B cell (primary cell): ENCODE measurements at regions not wholly inside any gene's neighbourhood (a gene's known extent, or its start where the extent isn't known, plus 50 kb on each side); places are given as distances from the start of the nearest gene placed in this dataset.

Experiments
- ATAC-seq: fragments of 200-7000 bp; cut with Tn5 transposase; one replicate; pipeline ENCODE4 v1.10.0; 2021; ENCODE audit warnings: low read depth, mild to moderate bottlenecking, moderate number of reproducible peaks, moderate library complexity
- CTCF ChIA-PET: fragments of 350-600 bp; sonication (Branson Sonifier 250); formaldehyde crosslinking; loops from one replicate; lab custom pipeline; 2021; ENCODE audit warnings: antibody characterized with exemption, inconsistent platforms; lab: Charles Lee
- POLR2A ChIA-PET: fragments of 350-600 bp; sonication (Branson Sonifier 250); formaldehyde crosslinking; loops from one replicate; lab custom pipeline; 2021; ENCODE audit warnings: antibody characterized with exemption; lab: Charles Lee
- DNase-seq: peaks from one replicate; pipeline ENCODE4 v3.0.0; 2013
- H2AFZ ChIP-seq: 2 replicates; pipeline ENCODE4 v1.6.1; 2012; ENCODE audit warnings: mild to moderate bottlenecking, low read depth, low read length; ENCODE audit not compliant: insufficient read depth, poor library complexity, severe bottlenecking
- H3K27ac ChIP-seq, 2 donors: 1 replicate in 1 of 2; 2 replicates in 1 of 2; pipeline ENCODE4 v1.5.1; 2012 to 2013; ENCODE audit warnings: low read length in 2 of 2, mild to moderate bottlenecking in 2 of 2, moderate library complexity in 1 of 2
- H3K27me3 ChIP-seq, 4 experiments: fragments of 200-600 bp in 1 of 4; sonication (generic) in 1 of 4; replicated peaks in 1 of 4; 1 replicate in 2 of 4; 2 replicates in 2 of 4; pipeline versions ENCODE4 v1.6.1 to v1.7.0; 2013 to 2016; ENCODE audit warnings: low read length in 3 of 4, mild to moderate bottlenecking in 2 of 4, mixed read lengths in 1 of 4, moderate library complexity in 1 of 4; ENCODE audit not compliant: insufficient read depth in 4 of 4, control insufficient read depth in 3 of 4; ENCODE audit errors: control extremely low read depth in 1 of 4
- H3K36me3 ChIP-seq, 2 experiments: replicated peaks in 1 of 2; 1 replicate in 1 of 2; 2 replicates in 1 of 2; pipeline versions ENCODE4 v1.6.1 to v1.7.1; 2013; ENCODE audit warnings: low read length in 1 of 2; ENCODE audit not compliant: insufficient read depth in 2 of 2, control insufficient read depth in 1 of 2; ENCODE audit errors: control extremely low read depth in 1 of 2, extremely low read depth in 1 of 2
- H3K4me1 ChIP-seq, 2 donors: fragments of 200-600 bp in 1 of 2; sonication (generic) in 1 of 2; 1 replicate in 1 of 2; 2 replicates in 1 of 2; pipeline versions ENCODE4 v1.5.1 to v1.6.1; 2013 to 2017; ENCODE audit warnings: low read length in 2 of 2; ENCODE audit not compliant: control insufficient read depth in 2 of 2, insufficient read depth in 2 of 2
- H3K4me2 ChIP-seq: replicated peaks from 2 replicates; pipeline ENCODE3; 2012; ENCODE audit warnings: mild to moderate bottlenecking, low read depth, low read length; ENCODE audit not compliant: poor library complexity, severe bottlenecking
- H3K4me3 ChIP-seq, 5 experiments: fragments of 200-600 bp in 1 of 5; sonication (generic) in 1 of 5; 1 replicate in 3 of 5; 2 replicates in 2 of 5; pipeline versions ENCODE4 v1.5.1 to v1.7.0; 2011 to 2016; ENCODE audit warnings: low read length in 4 of 5, mild to moderate bottlenecking in 4 of 5, low read depth in 2 of 5, control low read depth in 1 of 5, moderate library complexity in 1 of 5; ENCODE audit not compliant: insufficient read depth in 1 of 5; ENCODE audit errors: control extremely low read depth in 1 of 5, extremely low read depth in 1 of 5
- H3K79me2 ChIP-seq: fragments of 200-600 bp; sonication (generic); one replicate; pipeline ENCODE4 v1.6.0; 2016; ENCODE audit warnings: low read length; ENCODE audit not compliant: control insufficient read depth, insufficient read depth
- H3K9ac ChIP-seq: fragments of 200-600 bp; sonication (generic); 2 replicates; pipeline ENCODE4 v1.6.1; 2017; ENCODE audit warnings: mild to moderate bottlenecking, low read length, moderate library complexity
- H3K9me3 ChIP-seq, 3 donors: one replicate each; pipeline versions ENCODE4 v1.6.1 to v1.7.1; 2013; ENCODE audit warnings: low read length in 2 of 3; ENCODE audit not compliant: control insufficient read depth in 2 of 3, insufficient read depth in 1 of 3; ENCODE audit errors: control extremely low read depth in 1 of 3
- H4K20me1 ChIP-seq: 2 replicates; pipeline ENCODE4 v1.6.0; 2012; ENCODE audit warnings: mild to moderate bottlenecking, low read length; ENCODE audit not compliant: insufficient read depth, control insufficient read depth, poor library complexity, severe bottlenecking
- H3K27ac Mint-ChIP-seq: one replicate; pipeline ENCODE4 v1.8.0; 2021; ENCODE audit warnings: mixed read lengths
- H3K27me3 Mint-ChIP-seq: one replicate; pipeline ENCODE4 v1.8.0; 2021; ENCODE audit warnings: mixed read lengths
- H3K4me1 Mint-ChIP-seq: one replicate; pipeline ENCODE4 v1.8.0; 2021; ENCODE audit warnings: mixed read lengths
- H3K4me3 Mint-ChIP-seq: one replicate; pipeline ENCODE4 v1.8.0; 2021; ENCODE audit warnings: mixed read lengths
- H3K9me3 Mint-ChIP-seq: one replicate; pipeline ENCODE4 v1.8.0; 2022; ENCODE audit warnings: mixed read lengths; ENCODE audit not compliant: insufficient read depth
- CTCF ChIP-seq: fragments of 200-600 bp; IDR thresholded peaks from one replicate; pipeline ENCODE4 v1.8.0; 2022; ENCODE audit warnings: antibody characterized with exemption, mild to moderate bottlenecking
- EZH2 ChIP-seq: IDR thresholded peaks from 2 replicates; pipeline ENCODE4 v1.6.1; 2012; ENCODE audit warnings: borderline replicate concordance, low read depth, mild to moderate bottlenecking, moderate library complexity, low read length; ENCODE audit not compliant: insufficient read depth, poor library complexity, severe bottlenecking
- WGBS: methylation state at CpG from one replicate; pipeline ENCODE4 v1.1.5; 2013; ENCODE audit warnings: missing lambda C conversion rate; ENCODE audit not compliant: insufficient coverage; 5-methylcytosine and 5-hydroxymethylcytosine counted together
- intact Hi-C: fragments of 100-400 bp; cut with micrococcal nuclease; formaldehyde crosslinking; loops from one replicate; pipeline ENCODE4 v1.10.0; 2022

DNA sequence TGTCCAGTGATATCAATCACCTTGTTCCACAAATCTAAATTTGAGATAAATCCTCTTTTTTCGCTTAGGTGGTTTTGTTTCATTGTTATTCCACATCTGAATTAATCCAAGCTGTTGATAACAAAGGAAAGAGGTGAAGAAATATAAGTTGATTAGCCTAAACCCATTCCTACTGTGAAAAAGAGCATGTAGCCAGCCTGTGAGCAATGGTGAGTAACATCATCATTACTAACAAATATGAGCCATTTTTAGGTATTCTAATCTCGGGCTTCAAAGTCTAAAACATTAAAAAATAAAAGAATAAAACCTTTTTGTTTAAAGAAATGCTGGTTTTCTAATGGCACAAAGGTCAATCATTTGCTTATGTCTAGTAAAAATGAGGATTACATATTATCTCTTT is 52.1 kb upstream of the P3H2 start:
- peaks cover 0 to 2% of the 10 kb centered on the region in 2 donors for H3K4me1 ChIP-seq
- no CpG with 5 or more reads among the region's 2 CpGs for WGBS
- intact Hi-C loops: no loop called here
- Mint-ChIP-seq H3K9me3 (no peaks in the 10 kb centered on the region), H3K4me1 (peaks cover 8% of the 10 kb centered on the region), H3K27ac (no peak overlapping the region), H3K4me3 (no peak overlapping the region), H3K27me3 (peaks cover 4% of the 10 kb centered on the region)
- DNase-seq (no peak), ATAC-seq (no peak)
- ChIA-PET CTCF (no interaction called here), POLR2A (no interaction called here)
- no peaks in the 10 kb centered on the region for H3K27me3 ChIP-seq
- H3K36me3 ChIP-seq: no peaks in the 10 kb centered on the region
- H3K9ac ChIP-seq: no peak overlapping the region
- H2AFZ ChIP-seq: no peak overlapping the region
- TF ChIP-seq CTCF: no peak
- no peak for TF ChIP-seq EZH2
- H3K4me2 ChIP-seq: no peak overlapping the region
- no peak overlapping the region for H3K4me3 ChIP-seq
- H3K79me2 ChIP-seq: no peaks in the 10 kb centered on the region
- H3K9me3 ChIP-seq: peaks cover 0 to 4% (median 0%) of the 10 kb centered on the region in 3 donors
- no peak overlapping the region for H3K27ac ChIP-seq
- no peaks in the 10 kb centered on the region for H4K20me1 ChIP-seq
